Hepatocyte (in vitro differentiated cells): ENCODE measurements at regions not wholly inside any gene's neighbourhood (a gene's known extent, or its start where the extent isn't known, plus 50 kb on each side); places are given as distances from the start of the nearest gene placed in this dataset.

Experiments used
- EZH2 ChIP-seq: fragments of 200-600 bp; sonication (generic); IDR thresholded peaks from 2 replicates; pipeline ENCODE4 v1.6.1; 2016; ENCODE audit warnings: antibody characterized with exemption, mild to moderate bottlenecking, borderline replicate concordance
- TF ChIP-seq, protein P1 (sequence below): fragments of 200-600 bp; sonication (generic); IDR thresholded peaks from 2 replicates; pipeline ENCODE4 v1.5.1; 2016; ENCODE audit warnings: antibody characterized with exemption, mild to moderate bottlenecking; ENCODE audit not compliant: poor library complexity

GRCh38 chr10:53521046-53521445, 748.5 kb upstream of the MBL2 start:
- TF ChIP-seq, protein P1, sequence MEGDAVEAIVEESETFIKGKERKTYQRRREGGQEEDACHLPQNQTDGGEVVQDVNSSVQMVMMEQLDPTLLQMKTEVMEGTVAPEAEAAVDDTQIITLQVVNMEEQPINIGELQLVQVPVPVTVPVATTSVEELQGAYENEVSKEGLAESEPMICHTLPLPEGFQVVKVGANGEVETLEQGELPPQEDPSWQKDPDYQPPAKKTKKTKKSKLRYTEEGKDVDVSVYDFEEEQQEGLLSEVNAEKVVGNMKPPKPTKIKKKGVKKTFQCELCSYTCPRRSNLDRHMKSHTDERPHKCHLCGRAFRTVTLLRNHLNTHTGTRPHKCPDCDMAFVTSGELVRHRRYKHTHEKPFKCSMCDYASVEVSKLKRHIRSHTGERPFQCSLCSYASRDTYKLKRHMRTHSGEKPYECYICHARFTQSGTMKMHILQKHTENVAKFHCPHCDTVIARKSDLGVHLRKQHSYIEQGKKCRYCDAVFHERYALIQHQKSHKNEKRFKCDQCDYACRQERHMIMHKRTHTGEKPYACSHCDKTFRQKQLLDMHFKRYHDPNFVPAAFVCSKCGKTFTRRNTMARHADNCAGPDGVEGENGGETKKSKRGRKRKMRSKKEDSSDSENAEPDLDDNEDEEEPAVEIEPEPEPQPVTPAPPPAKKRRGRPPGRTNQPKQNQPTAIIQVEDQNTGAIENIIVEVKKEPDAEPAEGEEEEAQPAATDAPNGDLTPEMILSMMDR: no peak
- no peak for TF ChIP-seq EZH2
